Epithelial cell of proximal tubule (primary cell): ENCODE measurements at regions not wholly inside any gene's neighbourhood (a gene's known extent, or its start where the extent isn't known, plus 50 kb on each side); places are given as distances from the start of the nearest gene placed in this dataset.

Experiments used
- DNase-seq: peaks from one replicate; pipeline ENCODE4 v3.0.0-alpha.2; 2011; ENCODE audit warnings: low read depth
- H3K4me3 ChIP-seq: 2 replicates; pipeline ENCODE4 v1.5.1; 2011; ENCODE audit warnings: low read depth, mild to moderate bottlenecking, low read length
- CTCF ChIP-seq: conservative IDR thresholded peaks from 2 replicates; pipeline ENCODE4 v1.5.1; 2012; ENCODE audit warnings: low read depth, mild to moderate bottlenecking, low read length

GRCh38 chr20:22529150-22530019 is 55.0 kb downstream of the FOXA2 start:
- TF ChIP-seq CTCF = no peak
- DNase-seq = no peak
- no peak overlapping the region for H3K4me3 ChIP-seq

- TF ChIP-seq CTCF = no peak
- no peak for DNase-seq
- no peak overlapping the region for H3K4me3 ChIP-seq
Observed at GRCh38 chr20:22526512-22527012, 57.8 kb downstream of the FOXA2 start.

DNA sequence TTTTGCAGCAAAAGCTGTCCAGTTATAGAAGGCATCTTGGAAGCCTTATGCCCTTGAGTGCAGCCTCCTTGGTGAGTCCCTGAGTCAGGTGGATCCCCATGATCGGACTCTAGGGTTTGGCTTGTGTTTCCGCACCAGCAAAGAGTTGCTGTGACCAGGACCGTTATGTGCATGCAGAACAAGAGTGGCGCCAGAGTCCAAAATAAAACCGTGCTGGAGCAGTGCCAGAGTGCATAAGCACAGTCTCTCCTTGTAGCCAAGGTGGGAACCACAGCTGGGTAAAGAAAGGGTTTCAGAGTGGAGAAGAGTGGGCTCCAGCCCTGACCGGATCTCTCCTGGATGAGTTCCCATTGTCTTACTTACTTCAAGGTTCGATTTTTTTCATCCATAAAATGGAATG is 58.6 kb downstream of the FOXA2 start:
- no peak overlapping the region for H3K4me3 ChIP-seq
- no peak for TF ChIP-seq CTCF
- DNase-seq = no peak

- TF ChIP-seq CTCF = no peak
- no peak overlapping the region for H3K4me3 ChIP-seq
- no peak for DNase-seq
Observed at GRCh38 chr20:22525069-22525820, 59.1 kb downstream of the FOXA2 start.

- H3K4me3 ChIP-seq = no peak overlapping the region
- no peak for TF ChIP-seq CTCF
Observed at GRCh38 chr20:22524393-22525015, 59.9 kb downstream of the FOXA2 start.

GRCh38 chr20:22523499-22524392 is 60.6 kb downstream of the FOXA2 start:
- DNase-seq = no peak
- no peak overlapping the region for H3K4me3 ChIP-seq
- TF ChIP-seq CTCF = no peak

More at GRCh38 chr20:22524393-22525015, 59.9 kb downstream of the FOXA2 start:
- no peak for DNase-seq
